Stomach (tissue), 8 donors: ENCODE measurements at regions not wholly inside any gene's neighbourhood (a gene's known extent, or its start where the extent isn't known, plus 50 kb on each side); places are given as distances from the start of the nearest gene placed in this dataset.

ENCODE experiments used
- DNase-seq, 2 donors: peaks; one replicate each; pipeline versions ENCODE4 v3.0.0 to v3.0.0-alpha.2; 2013 to 2019
- H3K27ac ChIP-seq, 5 donors: fragments of 200-600 bp in 4 of 5; sonication (generic) in 4 of 5; one replicate each; pipeline ENCODE4 v1.5.1; 2013 to 2019; ENCODE audit warnings: mild to moderate bottlenecking in 1 of 5, moderate library complexity in 1 of 5
- H3K27me3 ChIP-seq, 3 donors: fragments of 200-600 bp; sonication (generic); one replicate each; pipeline ENCODE4 v1.5.1; 2017 to 2019; ENCODE audit warnings: mixed run types in 1 of 3
- H3K36me3 ChIP-seq, 4 donors: fragments of 200-600 bp; sonication (generic); 1 replicate in 3 of 4; 2 replicates in 1 of 4; pipeline ENCODE4 v1.5.1; 2016 to 2019
- H3K4me1 ChIP-seq, 4 donors: fragments of 200-600 bp; sonication (generic); one replicate each; pipeline ENCODE4 v1.5.1; 2016 to 2019
- H3K4me3 ChIP-seq, 4 donors: fragments of 200-600 bp; sonication (generic) in 3 of 4; one replicate each; pipeline ENCODE4 v1.5.1; 2016 to 2019; ENCODE audit warnings: mild to moderate bottlenecking in 1 of 4
- H3K9me3 ChIP-seq, 4 donors: fragments of 200-600 bp; sonication (generic); one replicate each; pipeline ENCODE4 v1.5.1; 2016 to 2019
- CTCF ChIP-seq, 7 experiments: fragments of 450-650 bp in 4 of 7; fragments of 200-600 bp in 3 of 7; sonication (generic) in 3 of 7; IDR thresholded peaks; one replicate each; pipeline ENCODE4 v1.5.1; 2016 to 2019; ENCODE audit warnings: antibody characterized with exemption in 7 of 7, control low read depth in 2 of 7, mild to moderate bottlenecking in 1 of 7
- EP300 ChIP-seq: sonication (generic); formaldehyde crosslinking; IDR thresholded peaks from one replicate; pipeline ENCODE4 v1.6.1; 2017; ENCODE audit warnings: antibody characterized with exemption
- POLR2A ChIP-seq, 4 donors: fragments of 450-650 bp; IDR thresholded peaks; one replicate each; pipeline ENCODE4 v1.6.1; 2016; ENCODE audit warnings: antibody characterized with exemption in 4 of 4, control low read depth in 2 of 4, mild to moderate bottlenecking in 1 of 4, moderate library complexity in 1 of 4
- POLR2AphosphoS5 ChIP-seq, 3 donors: sonication (generic); formaldehyde crosslinking; IDR thresholded peaks; one replicate each; pipeline ENCODE4 v1.6.1; 2016; ENCODE audit warnings: antibody characterized with exemption in 3 of 3
- WGBS, 5 donors: extraction: QIAGEN DNeasy Blood & Tissue Kit in 3 of 5; methylation state at CpG; one replicate each; pipeline versions ENCODE4 v1.1.5 to v1.1.7; 2013 to 2018; 5-methylcytosine and 5-hydroxymethylcytosine counted together
- intact Hi-C: fragments of 100-400 bp; cut with DNase I; formaldehyde crosslinking; loops from one replicate; pipeline ENCODE4 v1.15.1; 2023; ENCODE audit warnings: low total_unique reads
- donor health status: healthy with polysubstance abuse.
- donor health status: Bipolar disorder and iron deficiency.
- donor health status: healthy.

DNA sequence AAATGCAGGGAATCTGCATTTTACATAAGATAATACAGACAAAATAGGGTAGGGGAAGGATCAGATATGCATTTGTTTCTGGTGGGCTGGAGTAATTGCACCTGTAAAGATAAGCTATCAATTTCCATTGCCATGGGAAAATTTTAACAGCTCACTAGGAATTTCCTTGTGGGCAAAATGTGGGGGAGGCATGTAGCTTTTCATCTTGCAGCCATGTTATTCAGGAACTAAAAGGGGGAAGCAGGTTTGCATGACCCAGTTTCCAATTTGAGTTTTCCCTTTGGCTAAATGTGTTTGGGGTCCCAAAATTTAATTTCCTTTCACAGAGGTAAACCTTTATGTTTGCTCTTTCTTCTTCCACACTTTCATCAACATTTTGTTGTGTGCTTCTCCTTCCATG lies 624.4 kb downstream of the NYAP2 start:
- no peaks in the 10 kb centered on the region for H3K4me1 ChIP-seq
- no peak for DNase-seq
- H3K27me3 ChIP-seq = no peaks in the 10 kb centered on the region
- H3K9me3 ChIP-seq = peaks cover 0 to 2% (median 0%) of the 10 kb centered on the region in 4 donors
- no peak for TF ChIP-seq CTCF (IDR thresholded peaks at IDR 0.05)
- no peak for TF ChIP-seq POLR2A (IDR thresholded peaks at IDR 0.05)
- TF ChIP-seq POLR2AphosphoS5 (IDR thresholded peaks at IDR 0.05) = no peak
- TF ChIP-seq EP300 = no peak
- H3K36me3 ChIP-seq = no peaks in the 10 kb centered on the region
- intact Hi-C loops = no loop called here
- H3K4me3 ChIP-seq = no peak overlapping the region
- no peak overlapping the region for H3K27ac ChIP-seq

DNA sequence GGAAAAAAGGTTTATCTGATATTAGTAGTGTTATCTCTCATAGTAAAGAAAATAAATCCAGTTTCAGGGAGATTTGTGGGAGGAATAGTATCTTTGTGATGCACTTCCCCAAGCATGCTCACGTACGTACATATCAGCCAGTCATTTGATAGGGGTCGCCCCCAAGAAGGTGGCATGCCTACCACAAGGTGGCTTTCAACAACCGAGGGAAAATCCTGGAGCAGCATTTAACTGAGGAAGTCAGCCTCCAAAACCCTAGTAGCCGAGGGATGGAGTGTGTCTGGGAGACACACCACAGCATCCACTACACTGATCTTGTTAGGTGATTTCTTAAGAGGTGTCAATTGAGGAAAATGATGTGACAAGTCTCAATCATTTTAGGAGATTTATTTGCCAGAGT lies 623.9 kb downstream of the NYAP2 start:
- no peak for DNase-seq
- H3K27me3 ChIP-seq = no peaks in the 10 kb centered on the region
- no peak overlapping the region for H3K4me3 ChIP-seq
- WGBS, 5 donors = 41 to 61% (median 52%) methylated on average over 5 of the region's 5 CpGs
- H3K27ac ChIP-seq = no peak overlapping the region
- H3K36me3 ChIP-seq = no peaks in the 10 kb centered on the region
- peaks cover 0 to 7% (median 4%) of the 10 kb centered on the region in 4 donors for H3K9me3 ChIP-seq
- H3K4me1 ChIP-seq = no peaks in the 10 kb centered on the region
- intact Hi-C loops = no loop called here
- TF ChIP-seq POLR2A (IDR thresholded peaks at IDR 0.05) = no peak
- TF ChIP-seq EP300 = no peak
- TF ChIP-seq CTCF (IDR thresholded peaks at IDR 0.05) = no peak
- TF ChIP-seq POLR2AphosphoS5 (IDR thresholded peaks at IDR 0.05) = no peak

GRCh38 chr2:226020956-226021355 lies 621.4 kb downstream of the NYAP2 start:
- DNase-seq = no peak
- 82 to 93% (median 89%) methylated on average over 1 of the region's 1 CpG for WGBS, 5 donors
- H3K27me3 ChIP-seq = no peaks in the 10 kb centered on the region
- peaks cover 0 to 11% (median 6%) of the 10 kb centered on the region in 4 donors for H3K9me3 ChIP-seq
- intact Hi-C loops = no loop called here
- TF ChIP-seq CTCF (IDR thresholded peaks at IDR 0.05) (no peak), EP300 (no peak), POLR2AphosphoS5 (IDR thresholded peaks at IDR 0.05) (no peak), POLR2A (IDR thresholded peaks at IDR 0.05) (no peak)
- no peak overlapping the region for H3K27ac ChIP-seq
- H3K4me3 ChIP-seq = no peak overlapping the region
- no peaks in the 10 kb centered on the region for H3K4me1 ChIP-seq
- H3K36me3 ChIP-seq = no peaks in the 10 kb centered on the region

GRCh38 chr2:226020176-226020575 lies 620.7 kb downstream of the NYAP2 start:
- Histone ChIP-seq H3K27ac (no peak overlapping the region), H3K4me3 (no peak overlapping the region), H3K9me3 (peaks cover 0 to 11% (median 6%) of the 10 kb centered on the region in 4 donors), H3K27me3 (no peaks in the 10 kb centered on the region), H3K4me1 (no peaks in the 10 kb centered on the region), H3K36me3 (no peaks in the 10 kb centered on the region)
- intact Hi-C loops = no loop called here
- DNase-seq = no peak
- no peak for TF ChIP-seq POLR2A (IDR thresholded peaks at IDR 0.05)
- no peak for TF ChIP-seq POLR2AphosphoS5 (IDR thresholded peaks at IDR 0.05)
- TF ChIP-seq CTCF (IDR thresholded peaks at IDR 0.05) = no peak
- TF ChIP-seq EP300 = no peak
